ENCODE measurements at regions not wholly inside any gene's neighbourhood (a gene's known extent, or its start where the extent isn't known, plus 50 kb on each side); places are given as distances from the start of the nearest gene placed in this dataset.

DNA sequence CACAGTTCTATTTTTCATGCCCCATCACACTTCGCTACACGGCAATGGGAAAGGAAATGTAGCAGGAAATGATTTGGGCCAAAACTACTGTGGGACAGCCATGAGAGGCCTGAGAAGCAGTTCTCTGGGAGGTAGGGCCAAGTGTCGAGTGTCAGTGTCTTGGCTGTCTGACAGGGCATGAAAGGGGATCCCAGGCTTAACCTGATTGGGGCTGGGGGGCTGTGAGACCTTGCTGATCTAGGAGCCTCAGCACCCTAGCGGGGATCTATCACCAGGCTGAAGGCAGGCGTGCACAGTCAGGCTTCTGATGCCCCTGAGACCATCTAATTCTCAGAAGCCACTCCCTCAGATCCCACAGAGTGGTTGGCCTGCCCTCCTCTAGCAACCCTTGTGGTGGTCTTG is 58.2 kb upstream of the SLC25A13 start:
- TF ChIP-seq, protein P1, sequence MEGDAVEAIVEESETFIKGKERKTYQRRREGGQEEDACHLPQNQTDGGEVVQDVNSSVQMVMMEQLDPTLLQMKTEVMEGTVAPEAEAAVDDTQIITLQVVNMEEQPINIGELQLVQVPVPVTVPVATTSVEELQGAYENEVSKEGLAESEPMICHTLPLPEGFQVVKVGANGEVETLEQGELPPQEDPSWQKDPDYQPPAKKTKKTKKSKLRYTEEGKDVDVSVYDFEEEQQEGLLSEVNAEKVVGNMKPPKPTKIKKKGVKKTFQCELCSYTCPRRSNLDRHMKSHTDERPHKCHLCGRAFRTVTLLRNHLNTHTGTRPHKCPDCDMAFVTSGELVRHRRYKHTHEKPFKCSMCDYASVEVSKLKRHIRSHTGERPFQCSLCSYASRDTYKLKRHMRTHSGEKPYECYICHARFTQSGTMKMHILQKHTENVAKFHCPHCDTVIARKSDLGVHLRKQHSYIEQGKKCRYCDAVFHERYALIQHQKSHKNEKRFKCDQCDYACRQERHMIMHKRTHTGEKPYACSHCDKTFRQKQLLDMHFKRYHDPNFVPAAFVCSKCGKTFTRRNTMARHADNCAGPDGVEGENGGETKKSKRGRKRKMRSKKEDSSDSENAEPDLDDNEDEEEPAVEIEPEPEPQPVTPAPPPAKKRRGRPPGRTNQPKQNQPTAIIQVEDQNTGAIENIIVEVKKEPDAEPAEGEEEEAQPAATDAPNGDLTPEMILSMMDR (IDR thresholded peaks at IDR 0.05; ENCODE audit: low read depth, low read length), result no peak
- H3K4me3 ChIP-seq (ENCODE audit: low read depth, low read length), result no peak overlapping the region

DNA sequence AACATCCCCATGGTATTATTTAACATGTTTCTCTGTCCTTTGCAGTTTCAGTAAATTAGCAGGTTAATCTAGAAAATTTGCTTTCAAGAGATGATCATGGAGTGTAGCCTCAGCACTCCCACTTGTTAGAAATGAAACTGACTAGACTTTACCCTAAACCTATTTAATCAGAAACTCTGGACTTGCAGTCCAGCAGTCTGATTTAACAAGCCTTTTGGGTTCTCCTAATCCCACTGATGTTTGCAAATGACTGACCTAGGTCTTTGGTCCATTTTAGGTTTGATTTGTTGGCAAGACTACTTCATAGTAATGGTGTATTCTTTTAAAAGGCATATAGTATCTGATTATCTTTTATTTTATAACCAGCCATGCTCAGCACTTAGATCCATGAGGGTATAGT is 55.5 kb upstream of the SLC25A13 start:
- TF ChIP-seq, protein P1 (IDR thresholded peaks at IDR 0.05; ENCODE audit: low read depth, low read length), result no peak
- H3K4me3 ChIP-seq (ENCODE audit: low read depth, low read length), result no peak overlapping the region

Measured in WI38 (cell line).